ENCODE measurements at regions not wholly inside any gene's neighbourhood (a gene's known extent, or its start where the extent isn't known, plus 50 kb on each side); places are given as distances from the start of the nearest gene placed in this dataset.
"Not testable (repeated sequence)": the region's sequence is repeated elsewhere in the genome, so short reads cannot be mapped to it uniquely, and the experiment has no call there.

DNA sequence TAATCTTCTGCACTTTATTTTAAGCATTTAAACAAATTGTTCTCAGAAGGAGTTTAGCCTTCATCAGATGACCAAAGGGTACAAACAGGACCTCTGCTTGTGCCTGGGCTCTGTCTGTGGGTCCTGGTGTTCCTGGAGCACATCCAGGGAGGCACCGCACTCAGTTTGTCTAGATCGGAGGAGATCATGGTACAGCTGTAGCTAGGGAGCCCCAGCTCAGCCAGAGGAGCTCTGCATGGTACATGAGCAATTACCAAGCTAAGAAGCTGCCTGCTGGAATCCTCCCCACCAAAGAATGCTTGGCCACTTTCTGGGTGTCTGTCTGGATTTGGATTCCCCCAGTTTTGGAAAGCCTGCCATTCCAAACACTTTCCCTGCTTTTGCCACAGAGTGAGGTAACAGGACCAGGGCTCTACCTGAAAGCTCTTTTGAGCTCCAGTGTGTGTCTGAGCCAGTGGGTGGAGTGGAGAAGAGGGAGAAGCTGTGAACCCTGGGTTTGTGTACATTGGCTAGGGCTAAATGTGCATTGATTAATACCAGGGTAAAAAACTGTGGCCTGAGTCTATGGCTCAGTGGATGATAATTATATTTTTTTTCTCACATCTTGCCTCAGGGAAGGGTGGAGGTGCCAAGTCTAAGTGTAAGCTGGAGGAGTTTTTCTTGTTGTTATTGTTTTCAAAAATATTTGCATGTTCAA, 163.7 kb upstream of the IGF1 start:
- no peak overlapping the region for H3K4me3 ChIP-seq (ENCODE audit: low read depth, low read length)
- CTCF ChIA-PET: no interaction called here
- POLR2A ChIA-PET: no interaction called here
- no peak for DNase-seq (ENCODE audit: low read depth, low spot score)
- TF ChIP-seq, protein P1, sequence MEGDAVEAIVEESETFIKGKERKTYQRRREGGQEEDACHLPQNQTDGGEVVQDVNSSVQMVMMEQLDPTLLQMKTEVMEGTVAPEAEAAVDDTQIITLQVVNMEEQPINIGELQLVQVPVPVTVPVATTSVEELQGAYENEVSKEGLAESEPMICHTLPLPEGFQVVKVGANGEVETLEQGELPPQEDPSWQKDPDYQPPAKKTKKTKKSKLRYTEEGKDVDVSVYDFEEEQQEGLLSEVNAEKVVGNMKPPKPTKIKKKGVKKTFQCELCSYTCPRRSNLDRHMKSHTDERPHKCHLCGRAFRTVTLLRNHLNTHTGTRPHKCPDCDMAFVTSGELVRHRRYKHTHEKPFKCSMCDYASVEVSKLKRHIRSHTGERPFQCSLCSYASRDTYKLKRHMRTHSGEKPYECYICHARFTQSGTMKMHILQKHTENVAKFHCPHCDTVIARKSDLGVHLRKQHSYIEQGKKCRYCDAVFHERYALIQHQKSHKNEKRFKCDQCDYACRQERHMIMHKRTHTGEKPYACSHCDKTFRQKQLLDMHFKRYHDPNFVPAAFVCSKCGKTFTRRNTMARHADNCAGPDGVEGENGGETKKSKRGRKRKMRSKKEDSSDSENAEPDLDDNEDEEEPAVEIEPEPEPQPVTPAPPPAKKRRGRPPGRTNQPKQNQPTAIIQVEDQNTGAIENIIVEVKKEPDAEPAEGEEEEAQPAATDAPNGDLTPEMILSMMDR (IDR thresholded peaks at IDR 0.05; ENCODE audit: insufficient read depth, low read length, missing control alignments): no peak

GRCh38 chr12:102642199-102642598, 161.8 kb upstream of the IGF1 start:
- POLR2A ChIA-PET: no interaction called here
- H3K4me3 ChIP-seq (ENCODE audit: low read depth, low read length): no peak overlapping the region
- TF ChIP-seq, protein P1 (IDR thresholded peaks at IDR 0.05; ENCODE audit: insufficient read depth, low read length, missing control alignments): no peak
- CTCF ChIA-PET: no interaction called here
- no peak for DNase-seq (ENCODE audit: low read depth, low spot score)

- POLR2A ChIA-PET; DNase-seq (ENCODE audit: low read depth, low spot score); H3K4me3 ChIP-seq (ENCODE audit: low read depth, low read length): not testable (repeated sequence)
- CTCF ChIA-PET: interaction anchor here (0.7 to 1.2 kb wide), 2 partner anchors 14 to 27 kb away, joined by 3 to 4 read pairs; no protein-coding TSS in a partner anchor
Measured at GRCh38 chr12:102640658-102641057, 160.3 kb upstream of the IGF1 start.

DNA sequence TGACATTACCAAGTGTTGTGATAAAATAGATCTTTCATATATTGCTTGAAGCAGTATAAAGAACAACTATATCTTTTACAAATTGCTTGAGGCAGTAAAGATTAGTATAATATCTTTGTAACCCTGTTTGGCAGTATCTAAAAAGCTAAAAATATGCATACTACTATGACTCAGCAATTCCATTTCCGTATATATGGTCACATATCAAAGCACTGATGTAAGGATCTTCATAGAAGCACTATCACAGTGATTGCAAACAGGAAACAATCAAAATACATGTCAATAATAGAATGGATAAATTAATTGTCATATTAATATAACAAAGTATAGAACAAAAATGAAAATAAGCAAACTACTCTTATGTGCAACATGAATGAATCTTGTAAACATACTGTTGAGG, 158.4 kb upstream of the IGF1 start:
- POLR2A ChIA-PET: no interaction called here
- H3K4me3 ChIP-seq (ENCODE audit: low read depth, low read length): no peak overlapping the region
- TF ChIP-seq, protein P1 (IDR thresholded peaks at IDR 0.05; ENCODE audit: insufficient read depth, low read length, missing control alignments): no peak
- no peak for DNase-seq (ENCODE audit: low read depth, low spot score)
- CTCF ChIA-PET: no interaction called here

DNA sequence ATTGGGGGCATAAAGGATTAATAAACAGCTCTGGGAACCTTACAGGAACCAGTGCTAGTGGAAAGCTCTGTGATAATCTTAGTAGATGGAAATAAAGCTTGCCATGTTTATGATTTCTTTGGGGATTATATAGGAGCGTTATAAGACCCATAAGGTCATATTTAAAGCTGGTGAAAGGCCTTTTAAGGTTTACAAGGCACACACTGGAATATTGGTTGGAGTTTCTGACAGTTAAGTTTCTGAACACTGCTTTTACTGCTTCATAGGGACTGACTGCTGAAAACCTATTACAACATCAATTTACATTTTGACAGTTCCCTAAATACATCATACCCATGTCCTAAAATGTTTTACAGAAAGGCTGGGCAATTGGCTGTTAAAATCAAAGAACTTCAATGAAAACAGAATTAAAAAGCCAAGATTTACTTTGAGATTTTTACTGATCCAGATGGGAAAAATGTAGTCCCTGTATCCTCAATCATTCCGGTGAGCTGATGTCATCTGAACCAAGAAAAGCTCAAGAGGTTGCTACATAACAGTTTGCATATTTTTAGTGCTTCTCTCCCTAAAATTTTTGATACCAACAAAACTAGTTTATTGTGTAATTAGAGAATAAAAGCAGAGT, 153.7 kb upstream of the IGF1 start:
- POLR2A ChIA-PET: no interaction called here
- DNase-seq (ENCODE audit: low read depth, low spot score): peak; percentile 53
- no peak overlapping the region for H3K4me3 ChIP-seq (ENCODE audit: low read depth, low read length)
- CTCF ChIA-PET: interaction anchor here (1.1 kb wide), 1 partner anchor 68 kb away, joined by 4 read pairs; no protein-coding TSS in a partner anchor
- TF ChIP-seq, protein P1 (IDR thresholded peaks at IDR 0.05; ENCODE audit: insufficient read depth, low read length, missing control alignments): no peak

- DNase-seq (ENCODE audit: low read depth, low spot score): peak; percentile 60
- ChIA-PET POLR2A (no interaction called here), CTCF (no interaction called here)
- TF ChIP-seq, protein P1 (IDR thresholded peaks at IDR 0.05; ENCODE audit: insufficient read depth, low read length, missing control alignments): no peak
- no peak overlapping the region for H3K4me3 ChIP-seq (ENCODE audit: low read depth, low read length)
Measured at GRCh38 chr12:102631274-102631673, 150.9 kb upstream of the IGF1 start.

Measured in AG04449 (cell line).